ENCODE measurements at regions not wholly inside any gene's neighbourhood (a gene's known extent, or its start where the extent isn't known, plus 50 kb on each side); places are given as distances from the start of the nearest gene placed in this dataset.

- Histone ChIP-seq H3K27me3 (ENCODE audit: control insufficient read depth in 4 of 4, insufficient read depth in 4 of 4, low read length in 3 of 4) (no peaks in the 10 kb centered on the region), H3K36me3 (ENCODE audit: control insufficient read depth in 4 of 4, insufficient read depth in 3 of 4, low read depth in 1 of 4, low read length in 3 of 4) (no peaks in the 10 kb centered on the region)
- WGBS, result 70% methylated on average over 6 of the region's 6 CpGs
Measured at GRCh38 chr16:87115646-87116045, 201.5 kb downstream of the C16orf95 start.

GRCh38 chr16:87117936-87118335 is 199.3 kb downstream of the C16orf95 start:
- Histone ChIP-seq H3K4me1 (ENCODE audit: control insufficient read depth in 4 of 4, insufficient read depth in 4 of 4, low read length in 3 of 4) (no peaks in the 10 kb centered on the region), H3K27ac (ENCODE audit: low read depth in 1 of 2, low read length in 2 of 2) (no peak overlapping the region), H3K9ac (ENCODE audit: low read depth in 1 of 2, low read length in 2 of 2) (no peak overlapping the region), H3K27me3 (ENCODE audit: control insufficient read depth in 4 of 4, insufficient read depth in 4 of 4, low read length in 3 of 4) (no peaks in the 10 kb centered on the region), H3K4me3 (ENCODE audit: low read depth in 1 of 3, low read length in 3 of 3) (no peak overlapping the region), H3K9me3 (ENCODE audit: control insufficient read depth in 4 of 4, low read length in 3 of 4) (no peaks in the 10 kb centered on the region), H3K36me3 (ENCODE audit: control insufficient read depth in 4 of 4, insufficient read depth in 3 of 4, low read depth in 1 of 4, low read length in 3 of 4) (no peaks in the 10 kb centered on the region)
- DNase-seq (ENCODE audit: low spot score), result no peak
- 66% methylated on average over 12 of the region's 12 CpGs for WGBS
- TF ChIP-seq, protein P1, sequence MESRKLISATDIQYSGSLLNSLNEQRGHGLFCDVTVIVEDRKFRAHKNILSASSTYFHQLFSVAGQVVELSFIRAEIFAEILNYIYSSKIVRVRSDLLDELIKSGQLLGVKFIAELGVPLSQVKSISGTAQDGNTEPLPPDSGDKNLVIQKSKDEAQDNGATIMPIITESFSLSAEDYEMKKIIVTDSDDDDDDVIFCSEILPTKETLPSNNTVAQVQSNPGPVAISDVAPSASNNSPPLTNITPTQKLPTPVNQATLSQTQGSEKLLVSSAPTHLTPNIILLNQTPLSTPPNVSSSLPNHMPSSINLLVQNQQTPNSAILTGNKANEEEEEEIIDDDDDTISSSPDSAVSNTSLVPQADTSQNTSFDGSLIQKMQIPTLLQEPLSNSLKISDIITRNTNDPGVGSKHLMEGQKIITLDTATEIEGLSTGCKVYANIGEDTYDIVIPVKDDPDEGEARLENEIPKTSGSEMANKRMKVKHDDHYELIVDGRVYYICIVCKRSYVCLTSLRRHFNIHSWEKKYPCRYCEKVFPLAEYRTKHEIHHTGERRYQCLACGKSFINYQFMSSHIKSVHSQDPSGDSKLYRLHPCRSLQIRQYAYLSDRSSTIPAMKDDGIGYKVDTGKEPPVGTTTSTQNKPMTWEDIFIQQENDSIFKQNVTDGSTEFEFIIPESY (IDR thresholded peaks at IDR 0.05), result no peak
- TF ChIP-seq TAF1 (conservative IDR thresholded peaks at IDR 0.05) (no peak), EGR1 (IDR thresholded peaks at IDR 0.05; ENCODE audit: low read depth in 2 of 2) (no peak), MAX (IDR thresholded peaks at IDR 0.05) (no peak), CTCF (IDR thresholded peaks at IDR 0.05; ENCODE audit: low read depth, low read length, missing input control) (no peak), SP1 (IDR thresholded peaks at IDR 0.05) (no peak), JUND (IDR thresholded peaks at IDR 0.05) (no peak), HNF4G (IDR thresholded peaks at IDR 0.05) (no peak), RXRA (IDR thresholded peaks at IDR 0.05) (no peak), RAD21 (IDR thresholded peaks at IDR 0.05) (no peak), YY1 (IDR thresholded peaks at IDR 0.05) (no peak), GABPA (IDR thresholded peaks at IDR 0.05 in 1 of 2, conservative IDR thresholded peaks at IDR 0.05 in 1 of 2) (no peak), HNF4A (conservative IDR thresholded peaks at IDR 0.05) (no peak), FOXA2 (IDR thresholded peaks at IDR 0.05) (no peak), ATF3 (IDR thresholded peaks at IDR 0.05) (no peak), NR2F2 (IDR thresholded peaks at IDR 0.05) (no peak), FOXA1 (IDR thresholded peaks at IDR 0.05) (no peak)

More at GRCh38 chr16:87115646-87116045, 201.5 kb downstream of the C16orf95 start:
- Histone ChIP-seq H3K9me3 (ENCODE audit: control insufficient read depth in 4 of 4, low read length in 3 of 4) (no peaks in the 10 kb centered on the region), H3K9ac (ENCODE audit: low read depth in 1 of 2, low read length in 2 of 2) (no peak overlapping the region), H3K4me1 (ENCODE audit: control insufficient read depth in 4 of 4, insufficient read depth in 4 of 4, low read length in 3 of 4) (no peaks in the 10 kb centered on the region), H3K27ac (ENCODE audit: low read depth in 1 of 2, low read length in 2 of 2) (no peak overlapping the region), H3K4me3 (ENCODE audit: low read depth in 1 of 3, low read length in 3 of 3) (no peak overlapping the region)
- DNase-seq (ENCODE audit: low spot score), result no peak
- TF ChIP-seq CTCF (IDR thresholded peaks at IDR 0.05; ENCODE audit: low read depth, low read length, missing input control) (no peak), FOXA1 (IDR thresholded peaks at IDR 0.05) (no peak), MAX (IDR thresholded peaks at IDR 0.05) (no peak)
- TF ChIP-seq, protein P1 (IDR thresholded peaks at IDR 0.05), result no peak

All from liver (tissue), 8 donors.